ENCODE measurements at regions not wholly inside any gene's neighbourhood (a gene's known extent, or its start where the extent isn't known, plus 50 kb on each side); places are given as distances from the start of the nearest gene placed in this dataset.
"Not testable (repeated sequence)": the region's sequence is repeated elsewhere in the genome, so short reads cannot be mapped to it uniquely, and the experiment has no call there.

DNA sequence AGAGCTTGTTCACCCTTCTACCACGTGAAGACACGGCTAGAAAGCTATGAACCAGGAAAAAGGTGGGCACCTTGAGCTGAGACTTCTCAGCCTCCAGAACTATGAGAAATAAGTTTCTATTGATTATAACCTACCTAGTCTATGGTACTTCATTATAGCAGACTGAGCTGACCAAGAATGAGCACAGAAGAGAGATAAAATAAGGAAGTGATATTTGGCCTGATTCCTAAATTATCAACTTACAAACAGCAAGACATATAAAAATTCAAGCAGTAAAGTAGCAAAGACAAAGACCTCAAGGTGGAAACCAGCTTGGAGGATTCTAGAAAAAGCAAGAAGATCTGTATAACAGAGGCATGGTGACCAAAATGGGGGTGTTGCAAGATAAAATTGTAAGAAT, 63.9 kb upstream of the OSTN start:
- no peak overlapping the region for H3K27ac ChIP-seq
- no peak for TF ChIP-seq ZFX (IDR thresholded peaks at IDR 0.05; ENCODE audit: borderline replicate concordance)
- TF ChIP-seq, protein P1, sequence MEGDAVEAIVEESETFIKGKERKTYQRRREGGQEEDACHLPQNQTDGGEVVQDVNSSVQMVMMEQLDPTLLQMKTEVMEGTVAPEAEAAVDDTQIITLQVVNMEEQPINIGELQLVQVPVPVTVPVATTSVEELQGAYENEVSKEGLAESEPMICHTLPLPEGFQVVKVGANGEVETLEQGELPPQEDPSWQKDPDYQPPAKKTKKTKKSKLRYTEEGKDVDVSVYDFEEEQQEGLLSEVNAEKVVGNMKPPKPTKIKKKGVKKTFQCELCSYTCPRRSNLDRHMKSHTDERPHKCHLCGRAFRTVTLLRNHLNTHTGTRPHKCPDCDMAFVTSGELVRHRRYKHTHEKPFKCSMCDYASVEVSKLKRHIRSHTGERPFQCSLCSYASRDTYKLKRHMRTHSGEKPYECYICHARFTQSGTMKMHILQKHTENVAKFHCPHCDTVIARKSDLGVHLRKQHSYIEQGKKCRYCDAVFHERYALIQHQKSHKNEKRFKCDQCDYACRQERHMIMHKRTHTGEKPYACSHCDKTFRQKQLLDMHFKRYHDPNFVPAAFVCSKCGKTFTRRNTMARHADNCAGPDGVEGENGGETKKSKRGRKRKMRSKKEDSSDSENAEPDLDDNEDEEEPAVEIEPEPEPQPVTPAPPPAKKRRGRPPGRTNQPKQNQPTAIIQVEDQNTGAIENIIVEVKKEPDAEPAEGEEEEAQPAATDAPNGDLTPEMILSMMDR (IDR thresholded peaks at IDR 0.05) = no peak

DNA sequence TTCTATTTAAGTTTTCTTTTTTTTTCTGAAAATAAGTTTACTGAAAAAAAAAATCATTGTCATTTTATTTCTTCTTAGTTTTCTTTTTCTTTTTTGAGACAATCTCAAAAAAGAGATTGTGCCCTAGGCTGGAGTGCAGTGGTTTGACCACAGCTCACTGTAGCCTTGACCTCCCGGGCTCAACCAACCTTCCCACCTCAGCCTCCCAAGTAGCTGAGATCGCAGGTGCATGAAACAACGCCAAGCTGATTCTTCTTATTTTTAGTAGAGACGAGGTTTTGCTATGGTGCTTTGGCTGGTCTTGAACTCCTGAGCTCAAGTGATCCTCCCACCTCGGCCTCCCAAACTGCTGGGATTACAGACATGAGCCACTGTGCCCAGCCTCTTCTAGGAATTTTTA, 65.7 kb upstream of the OSTN start:
- no peak for TF ChIP-seq ZFX (IDR thresholded peaks at IDR 0.05; ENCODE audit: borderline replicate concordance)
- TF ChIP-seq, protein P1 (IDR thresholded peaks at IDR 0.05) = no peak

DNA sequence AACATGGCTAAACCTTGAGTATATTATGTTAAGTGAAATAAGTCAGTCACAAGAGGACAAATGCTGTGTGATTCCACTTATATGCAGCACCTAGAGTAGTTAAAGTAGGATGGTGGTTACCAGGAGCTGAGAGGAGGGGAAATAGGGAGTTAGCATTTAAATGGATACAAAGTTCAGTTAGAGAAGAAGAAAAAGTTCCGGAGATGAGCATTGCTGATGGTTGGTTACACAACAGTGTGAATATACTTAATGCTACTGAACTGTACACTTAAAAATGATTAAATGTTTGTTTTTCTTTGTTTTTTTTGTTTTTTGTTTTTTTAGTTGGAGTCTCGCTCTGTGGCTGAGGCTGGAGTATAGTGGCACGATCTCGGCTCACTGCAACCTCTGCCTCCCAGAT, 67.7 kb upstream of the OSTN start:
- H3K27ac ChIP-seq = no peak overlapping the region
- TF ChIP-seq, protein P1 (IDR thresholded peaks at IDR 0.05) = no peak
- no peak for TF ChIP-seq ZFX (IDR thresholded peaks at IDR 0.05; ENCODE audit: borderline replicate concordance)

More for the DNA sequence above, 65.7 kb upstream of the OSTN start:
- H3K27ac ChIP-seq = no peak overlapping the region

GRCh38 chr3:191124891-191125290, 74.2 kb upstream of the OSTN start:
- not testable (repeated sequence) for H3K27ac ChIP-seq

GRCh38 chr3:191123946-191124345, 75.1 kb upstream of the OSTN start:
- H3K27ac ChIP-seq = no peak overlapping the region
- TF ChIP-seq, protein P1 (IDR thresholded peaks at IDR 0.05) = no peak
- no peak for TF ChIP-seq ZFX (IDR thresholded peaks at IDR 0.05; ENCODE audit: borderline replicate concordance)

GRCh38 chr3:191123231-191123630, 75.8 kb upstream of the OSTN start:
- H3K27ac ChIP-seq = no peak overlapping the region
- no peak for TF ChIP-seq ZFX (IDR thresholded peaks at IDR 0.05; ENCODE audit: borderline replicate concordance)
- TF ChIP-seq, protein P1 (IDR thresholded peaks at IDR 0.05) = no peak

GRCh38 chr3:191120447-191121298, 78.4 kb upstream of the OSTN start:
- TF ChIP-seq, protein P1 (IDR thresholded peaks at IDR 0.05) = no peak
- no peak overlapping the region for H3K27ac ChIP-seq
